ENCODE measurements at regions not wholly inside any gene's neighbourhood (a gene's known extent, or its start where the extent isn't known, plus 50 kb on each side); places are given as distances from the start of the nearest gene placed in this dataset.

- TF ChIP-seq REST (IDR thresholded peaks at IDR 0.05; ENCODE audit: unreplicated experiment) (no peak), CREB1 (CRISPR knock-in tag; IDR thresholded peaks at IDR 0.05; ENCODE audit: low read depth) (no peak), POLR2AphosphoS5 (IDR thresholded peaks at IDR 0.05; ENCODE audit: low read depth) (no peak)
Measured at GRCh38 chr4:107392380-107392779, 327.7 kb downstream of the PAPSS1 start (continued).

- Mint-ChIP-seq H3K36me3 (ENCODE audit: low read depth) (no peaks in the 10 kb centered on the region), H3K4me1 (peaks cover 9% of the 10 kb centered on the region; the same call in 2 of the 3 replicates), H3K9me3 (peaks cover 3% of the 10 kb centered on the region; the same call in 1 of the 3 replicates), H3K4me3 (no peak overlapping the region), H3K27me3 (ENCODE audit: insufficient read depth, low read depth, poor library complexity) (no peaks in the 10 kb centered on the region), H3K27ac (no peak overlapping the region)
- H3K36me3 ChIP-seq (ENCODE audit: insufficient read depth): no peaks in the 10 kb centered on the region
- no peaks in the 10 kb centered on the region for H3K27me3 ChIP-seq (ENCODE audit: insufficient read depth)
- no peaks in the 10 kb centered on the region for H3F3A ChIP-seq (replicated peaks; ENCODE audit: low read depth)
- H3K4me2 ChIP-seq: no peak overlapping the region
- H2AFZ ChIP-seq: no peak overlapping the region
- H3K9me2 ChIP-seq (ENCODE audit: insufficient read depth): no peaks in the 10 kb centered on the region; the same call in 1 of the 2 replicates
- H3K4me1 ChIP-seq (ENCODE audit: insufficient read depth): no peaks in the 10 kb centered on the region
- DNase-seq (ENCODE audit: low spot score) (no peak), ATAC-seq (no peak)
- TF ChIP-seq REST (IDR thresholded peaks at IDR 0.05; ENCODE audit: unreplicated experiment) (no peak), JUNB (IDR thresholded peaks at IDR 0.05; ENCODE audit: unreplicated experiment) (no peak), ZNF114 (CRISPR knock-in tag; IDR thresholded peaks at IDR 0.05) (no peak), EZH2 (IDR thresholded peaks at IDR 0.05; ENCODE audit: low read depth, unreplicated experiment) (no peak), ZNF331 (CRISPR knock-in tag; IDR thresholded peaks at IDR 0.05; ENCODE audit: low read depth) (no peak), POLR2AphosphoS5 (IDR thresholded peaks at IDR 0.05; ENCODE audit: low read depth) (no peak), ZNF462 (CRISPR knock-in tag; IDR thresholded peaks at IDR 0.05) (no peak)
- H3K4me3 ChIP-seq: no peak overlapping the region
- no peaks in the 10 kb centered on the region for H3K79me2 ChIP-seq (replicated peaks; ENCODE audit: insufficient read depth)
- H4K20me1 ChIP-seq (replicated peaks; ENCODE audit: insufficient read depth): no peaks in the 10 kb centered on the region
- H3K27ac ChIP-seq (ENCODE audit: low read depth): no peak overlapping the region
Measured at GRCh38 chr4:107391630-107392028, 328.4 kb downstream of the PAPSS1 start.

Data from GM23338 (cell line).